ENCODE measurements at regions not wholly inside any gene's neighbourhood (a gene's known extent, or its start where the extent isn't known, plus 50 kb on each side); places are given as distances from the start of the nearest gene placed in this dataset.

DNA sequence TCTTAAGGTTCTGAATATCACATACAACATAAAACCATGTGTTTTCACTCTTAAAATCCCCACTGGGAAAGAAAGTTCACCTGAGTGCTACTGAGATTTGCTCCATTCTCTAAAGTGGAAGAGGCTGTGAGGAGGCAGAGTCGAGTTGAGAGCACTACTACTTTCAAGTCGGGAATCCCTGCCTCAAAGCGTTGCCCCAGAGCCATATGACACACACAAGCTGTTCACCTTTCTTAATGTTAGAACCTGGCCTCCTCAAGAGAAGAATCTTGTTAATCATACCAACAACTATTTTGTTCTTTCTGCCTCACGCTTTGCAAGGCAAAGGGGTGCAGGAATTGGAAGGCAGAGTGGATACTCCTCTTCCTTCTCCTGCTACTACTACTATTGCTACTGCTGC lies 149.7 kb upstream of the DAAM1 start:
- H3K27me3 ChIP-seq (ENCODE audit: control insufficient read depth, insufficient read depth, low read length) = no peaks in the 10 kb centered on the region
- no peak overlapping the region for H3K9ac ChIP-seq
- H3K36me3 ChIP-seq (ENCODE audit: control insufficient read depth, insufficient read depth, low read length) = no peaks in the 10 kb centered on the region
- H2AFZ ChIP-seq = no peak overlapping the region
- H3K27ac ChIP-seq = no peak overlapping the region
- no peaks in the 10 kb centered on the region for H3K4me1 ChIP-seq
- TF ChIP-seq, protein P1, sequence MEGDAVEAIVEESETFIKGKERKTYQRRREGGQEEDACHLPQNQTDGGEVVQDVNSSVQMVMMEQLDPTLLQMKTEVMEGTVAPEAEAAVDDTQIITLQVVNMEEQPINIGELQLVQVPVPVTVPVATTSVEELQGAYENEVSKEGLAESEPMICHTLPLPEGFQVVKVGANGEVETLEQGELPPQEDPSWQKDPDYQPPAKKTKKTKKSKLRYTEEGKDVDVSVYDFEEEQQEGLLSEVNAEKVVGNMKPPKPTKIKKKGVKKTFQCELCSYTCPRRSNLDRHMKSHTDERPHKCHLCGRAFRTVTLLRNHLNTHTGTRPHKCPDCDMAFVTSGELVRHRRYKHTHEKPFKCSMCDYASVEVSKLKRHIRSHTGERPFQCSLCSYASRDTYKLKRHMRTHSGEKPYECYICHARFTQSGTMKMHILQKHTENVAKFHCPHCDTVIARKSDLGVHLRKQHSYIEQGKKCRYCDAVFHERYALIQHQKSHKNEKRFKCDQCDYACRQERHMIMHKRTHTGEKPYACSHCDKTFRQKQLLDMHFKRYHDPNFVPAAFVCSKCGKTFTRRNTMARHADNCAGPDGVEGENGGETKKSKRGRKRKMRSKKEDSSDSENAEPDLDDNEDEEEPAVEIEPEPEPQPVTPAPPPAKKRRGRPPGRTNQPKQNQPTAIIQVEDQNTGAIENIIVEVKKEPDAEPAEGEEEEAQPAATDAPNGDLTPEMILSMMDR (IDR thresholded peaks at IDR 0.05) = no peak
- H3K9me3 ChIP-seq (ENCODE audit: control insufficient read depth, low read length) = no peaks in the 10 kb centered on the region
- no peak overlapping the region for H3K4me3 ChIP-seq (ENCODE audit: low read depth, low read length)
- no peak overlapping the region for H3K4me2 ChIP-seq (ENCODE audit: low read length)
- no peaks in the 10 kb centered on the region for H3K79me2 ChIP-seq

DNA sequence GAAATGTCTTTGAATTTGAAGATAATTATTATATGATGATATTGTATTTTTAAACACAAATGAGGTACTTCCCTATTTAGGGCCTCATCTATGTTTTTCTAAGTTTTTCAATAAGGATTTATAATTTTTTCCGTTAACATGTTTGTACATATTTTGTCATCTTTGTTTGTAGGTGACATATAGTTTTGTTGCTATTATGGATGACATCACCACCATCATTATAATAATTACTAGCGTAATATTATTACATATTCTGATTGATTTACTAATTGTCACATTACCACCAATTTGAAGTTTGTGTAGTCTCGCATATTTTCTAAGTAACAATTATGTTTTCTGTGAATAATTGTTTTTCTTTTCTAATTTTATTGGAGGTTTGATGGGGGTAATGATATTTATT lies 147.2 kb upstream of the DAAM1 start:
- Histone ChIP-seq H3K4me2 (ENCODE audit: low read length) (no peak overlapping the region), H3K27me3 (ENCODE audit: control insufficient read depth, insufficient read depth, low read length) (no peaks in the 10 kb centered on the region), H3K4me3 (ENCODE audit: low read depth, low read length) (no peak overlapping the region), H3K4me1 (no peaks in the 10 kb centered on the region), H3K9ac (no peak overlapping the region), H3K9me3 (ENCODE audit: control insufficient read depth, low read length) (no peaks in the 10 kb centered on the region), H3K36me3 (ENCODE audit: control insufficient read depth, insufficient read depth, low read length) (no peaks in the 10 kb centered on the region), H3K79me2 (no peaks in the 10 kb centered on the region), H2AFZ (no peak overlapping the region), H3K27ac (no peak overlapping the region)
- TF ChIP-seq, protein P1 (IDR thresholded peaks at IDR 0.05) = no peak

DNA sequence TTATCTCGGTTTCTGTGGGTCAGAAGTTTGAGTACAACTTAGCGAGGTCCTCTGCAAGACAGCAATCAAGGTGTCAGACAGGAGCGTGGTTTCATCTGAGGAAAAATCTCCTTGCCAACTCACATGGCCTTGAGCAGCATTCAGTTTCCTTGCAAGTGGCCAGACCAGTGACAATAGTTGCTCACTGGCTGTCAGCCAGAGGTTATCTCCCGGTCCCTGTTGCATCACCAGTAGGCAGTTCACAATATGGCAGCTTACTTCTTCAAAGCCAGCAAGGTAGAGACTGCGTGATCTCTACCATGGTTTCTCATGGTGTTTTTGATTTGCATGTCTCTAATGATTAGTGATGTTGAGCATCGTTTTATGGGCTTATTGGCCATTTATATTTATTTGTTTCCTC lies 143.8 kb upstream of the DAAM1 start:
- no peak overlapping the region for H3K4me2 ChIP-seq (ENCODE audit: low read length)
- no peak overlapping the region for H3K9ac ChIP-seq
- no peak overlapping the region for H3K4me3 ChIP-seq (ENCODE audit: low read depth, low read length)
- no peak overlapping the region for H3K27ac ChIP-seq
- no peaks in the 10 kb centered on the region for H3K27me3 ChIP-seq (ENCODE audit: control insufficient read depth, insufficient read depth, low read length)
- no peaks in the 10 kb centered on the region for H3K9me3 ChIP-seq (ENCODE audit: control insufficient read depth, low read length)
- H3K79me2 ChIP-seq = no peaks in the 10 kb centered on the region
- H3K4me1 ChIP-seq = no peaks in the 10 kb centered on the region
- no peak overlapping the region for H2AFZ ChIP-seq
- TF ChIP-seq, protein P1 (IDR thresholded peaks at IDR 0.05) = no peak
- H3K36me3 ChIP-seq (ENCODE audit: control insufficient read depth, insufficient read depth, low read length) = no peaks in the 10 kb centered on the region

DNA sequence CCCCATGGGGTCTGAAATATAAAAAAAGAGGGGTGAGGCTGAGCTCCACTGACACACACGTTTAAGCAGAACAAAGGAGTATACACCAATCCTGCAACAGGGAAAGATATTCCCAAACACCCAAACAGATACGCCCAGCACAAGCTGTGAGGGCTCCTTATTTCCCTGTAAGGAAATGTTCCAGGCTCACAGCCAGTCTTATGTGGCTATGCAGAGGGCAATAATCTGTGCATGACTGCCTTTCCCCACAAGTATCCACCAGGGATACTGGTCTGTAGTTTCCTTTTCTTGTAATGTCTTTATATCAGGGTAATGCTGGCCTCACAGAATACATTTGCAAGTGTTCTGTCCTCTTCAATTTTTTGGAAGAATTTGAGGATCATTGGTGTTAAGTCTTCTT lies 141.7 kb upstream of the DAAM1 start:
- no peak overlapping the region for H3K4me2 ChIP-seq (ENCODE audit: low read length)
- H3K4me1 ChIP-seq = no peaks in the 10 kb centered on the region
- H3K27me3 ChIP-seq (ENCODE audit: control insufficient read depth, insufficient read depth, low read length) = no peaks in the 10 kb centered on the region
- H3K79me2 ChIP-seq = no peaks in the 10 kb centered on the region
- H3K27ac ChIP-seq = no peak overlapping the region
- H3K9me3 ChIP-seq (ENCODE audit: control insufficient read depth, low read length) = no peaks in the 10 kb centered on the region
- H3K36me3 ChIP-seq (ENCODE audit: control insufficient read depth, insufficient read depth, low read length) = no peaks in the 10 kb centered on the region
- no peak overlapping the region for H2AFZ ChIP-seq
- TF ChIP-seq, protein P1 (IDR thresholded peaks at IDR 0.05) = no peak
- no peak overlapping the region for H3K9ac ChIP-seq
- H3K4me3 ChIP-seq (ENCODE audit: low read depth, low read length) = no peak overlapping the region

DNA sequence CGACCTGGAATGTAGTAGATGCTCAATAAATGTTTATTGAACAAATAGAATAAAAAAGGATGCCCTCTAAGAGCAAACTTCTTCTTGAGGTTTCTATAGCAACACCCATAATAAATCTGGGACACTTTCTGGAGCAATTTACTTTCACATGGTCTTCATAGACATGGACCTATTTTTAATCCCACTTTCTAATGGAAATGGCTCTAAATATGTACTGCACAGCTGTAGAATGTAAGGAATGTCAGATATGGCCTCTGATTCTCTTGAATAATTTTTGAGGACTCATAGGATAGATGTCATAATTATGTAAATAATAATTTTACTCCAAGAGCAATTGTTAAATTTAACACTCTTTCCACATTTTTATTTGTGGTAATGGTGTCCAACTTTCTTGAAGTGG lies 133.5 kb upstream of the DAAM1 start:
- H3K4me1 ChIP-seq = no peaks in the 10 kb centered on the region
- no peak overlapping the region for H3K4me2 ChIP-seq (ENCODE audit: low read length)
- H3K27me3 ChIP-seq (ENCODE audit: control insufficient read depth, insufficient read depth, low read length) = no peaks in the 10 kb centered on the region
- no peak overlapping the region for H3K4me3 ChIP-seq (ENCODE audit: low read depth, low read length)
- no peak overlapping the region for H3K9ac ChIP-seq
- no peaks in the 10 kb centered on the region for H3K9me3 ChIP-seq (ENCODE audit: control insufficient read depth, low read length)
- peaks cover 3% of the 10 kb centered on the region for H3K36me3 ChIP-seq (ENCODE audit: control insufficient read depth, insufficient read depth, low read length)
- H3K27ac ChIP-seq = no peak overlapping the region
- TF ChIP-seq, protein P1 (IDR thresholded peaks at IDR 0.05) = no peak
- H3K79me2 ChIP-seq = no peaks in the 10 kb centered on the region
- H2AFZ ChIP-seq = no peak overlapping the region

All from parathyroid adenoma (tissue), 2 donors.